Spleen (tissue), 11 donors: ENCODE measurements at regions not wholly inside any gene's neighbourhood (a gene's known extent, or its start where the extent isn't known, plus 50 kb on each side); places are given as distances from the start of the nearest gene placed in this dataset.
A peak's percentile ranks its signal among the peaks of the same experiment; 100 is the strongest.

ENCODE experiments used
- DNase-seq: peaks from one replicate; pipeline ENCODE4 v3.0.0-alpha.2; 2020
- H3K27ac ChIP-seq, 8 donors: fragments of 200-600 bp; sonication (generic) in 7 of 8; 1 replicate in 4 of 8; 2 replicates in 4 of 8; pipeline versions ENCODE4 v1.5.0 to v1.8.0; 2016 to 2021; ENCODE audit warnings: inconsistent platforms in 4 of 8, mild to moderate bottlenecking in 4 of 8, moderate library complexity in 1 of 8
- H3K27me3 ChIP-seq, 7 donors: fragments of 200-600 bp; sonication (generic) in 6 of 7; replicated peaks in 1 of 7; 1 replicate in 4 of 7; 2 replicates in 3 of 7; pipeline versions ENCODE4 v1.5.0 to v1.8.0; 2016 to 2021; ENCODE audit warnings: inconsistent platforms in 3 of 7, mild to moderate bottlenecking in 1 of 7
- H3K36me3 ChIP-seq, 6 donors: fragments of 200-600 bp; sonication (generic) in 5 of 6; 1 replicate in 4 of 6; 2 replicates in 2 of 6; pipeline versions ENCODE4 v1.5.0 to v1.8.0; 2016 to 2021; ENCODE audit warnings: inconsistent platforms in 2 of 6
- H3K4me1 ChIP-seq, 6 donors: fragments of 200-600 bp; sonication (generic) in 5 of 6; 1 replicate in 3 of 6; 2 replicates in 3 of 6; pipeline versions ENCODE4 v1.5.0 to v1.8.0; 2016 to 2021; ENCODE audit warnings: inconsistent platforms in 3 of 6
- H3K4me3 ChIP-seq, 8 donors: fragments of 200-600 bp; sonication (generic) in 7 of 8; 1 replicate in 4 of 8; 2 replicates in 4 of 8; pipeline versions ENCODE4 v1.5.0 to v1.8.0; 2016 to 2021; ENCODE audit warnings: inconsistent platforms in 4 of 8, mild to moderate bottlenecking in 4 of 8, moderate library complexity in 2 of 8
- H3K9me3 ChIP-seq, 8 donors: fragments of 200-600 bp; sonication (generic) in 7 of 8; 1 replicate in 4 of 8; 2 replicates in 4 of 8; pipeline versions ENCODE4 v1.5.0 to v1.8.0; 2016 to 2021; ENCODE audit warnings: inconsistent platforms in 4 of 8
- POLR2A ChIP-seq, 3 donors: fragments of 450-650 bp; IDR thresholded peaks; one replicate each; pipeline ENCODE4 v1.5.1; 2017; ENCODE audit warnings: antibody characterized with exemption in 3 of 3, mild to moderate bottlenecking in 1 of 3
- POLR2AphosphoS5 ChIP-seq, 3 donors: sonication (generic); formaldehyde crosslinking; IDR thresholded peaks; one replicate each; pipeline ENCODE4 v1.5.1; 2017; ENCODE audit warnings: antibody characterized with exemption in 3 of 3
- WGBS, 5 donors: extraction: QIAGEN DNeasy Blood & Tissue Kit in 3 of 5; methylation state at CpG; one replicate each; pipeline versions ENCODE4 v1.1.5 to v1.1.7; 2013 to 2018; 5-methylcytosine and 5-hydroxymethylcytosine counted together
- intact Hi-C: fragments of 100-400 bp; cut with DNase I; formaldehyde crosslinking; loops from one replicate; pipeline ENCODE4 v1.15.0; 2023; ENCODE audit warnings: low total_unique reads
- TF ChIP-seq, protein P1 (sequence below), 11 experiments: fragments of 200-600 bp in 7 of 11; fragments of 450-650 bp in 4 of 11; sonication (generic) in 4 of 11; IDR thresholded peaks in 8 of 11; conservative IDR thresholded peaks in 3 of 11; 1 replicate in 7 of 11; 2 replicates in 4 of 11; pipeline versions ENCODE4 v1.4.0 to v1.8.0; 2016 to 2021; ENCODE audit warnings: antibody characterized with exemption in 11 of 11, inconsistent platforms in 4 of 11, mild to moderate bottlenecking in 1 of 11
- donor health status: healthy with polysubstance abuse.
- donor health status: DM: no; HTN: no; CAD: no; lungs with moderate emphysema.
- donor health status: DM: no; HTN: no; CAD: no.
- donor health status: Bipolar disorder and iron deficiency.
- donor health status: healthy.
- donor health status: DM: no; HTN: no; CAD: no.
- donor health status: DM: yes; HTN: yes; CAD: no.

DNA sequence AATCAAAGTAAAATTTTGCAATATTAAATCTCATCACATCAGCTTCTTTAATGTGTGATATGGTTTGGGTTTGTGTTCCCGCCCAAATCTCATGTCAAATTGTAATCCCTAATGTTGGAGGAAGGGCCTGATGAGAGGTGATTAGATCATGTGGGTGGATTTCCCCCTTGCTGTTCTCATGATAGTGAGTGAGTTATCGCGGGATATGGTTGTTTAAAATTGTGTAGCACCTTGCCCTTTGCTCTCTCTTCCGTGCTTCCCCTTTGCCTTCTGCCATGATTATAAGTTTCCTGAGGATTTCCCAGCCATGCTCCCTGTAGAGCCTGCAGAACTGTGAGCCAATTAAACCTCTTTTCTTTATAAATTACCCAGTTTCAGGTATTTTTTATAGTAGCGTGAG lies 131.9 kb downstream of the ZNF326 start:
- Histone ChIP-seq H3K27me3 (peaks cover 0 to 24% (median 0%) of the 10 kb centered on the region in 7 donors), H3K36me3 (no peaks in the 10 kb centered on the region), H3K9me3 (no peaks in the 10 kb centered on the region), H3K27ac (no peak overlapping the region), H3K4me1 (no peaks in the 10 kb centered on the region), H3K4me3 (no peak overlapping the region)
- intact Hi-C loops = no loop called here
- TF ChIP-seq POLR2A (IDR thresholded peaks at IDR 0.05) (no peak), POLR2AphosphoS5 (IDR thresholded peaks at IDR 0.05) (no peak)
- TF ChIP-seq, protein P1, sequence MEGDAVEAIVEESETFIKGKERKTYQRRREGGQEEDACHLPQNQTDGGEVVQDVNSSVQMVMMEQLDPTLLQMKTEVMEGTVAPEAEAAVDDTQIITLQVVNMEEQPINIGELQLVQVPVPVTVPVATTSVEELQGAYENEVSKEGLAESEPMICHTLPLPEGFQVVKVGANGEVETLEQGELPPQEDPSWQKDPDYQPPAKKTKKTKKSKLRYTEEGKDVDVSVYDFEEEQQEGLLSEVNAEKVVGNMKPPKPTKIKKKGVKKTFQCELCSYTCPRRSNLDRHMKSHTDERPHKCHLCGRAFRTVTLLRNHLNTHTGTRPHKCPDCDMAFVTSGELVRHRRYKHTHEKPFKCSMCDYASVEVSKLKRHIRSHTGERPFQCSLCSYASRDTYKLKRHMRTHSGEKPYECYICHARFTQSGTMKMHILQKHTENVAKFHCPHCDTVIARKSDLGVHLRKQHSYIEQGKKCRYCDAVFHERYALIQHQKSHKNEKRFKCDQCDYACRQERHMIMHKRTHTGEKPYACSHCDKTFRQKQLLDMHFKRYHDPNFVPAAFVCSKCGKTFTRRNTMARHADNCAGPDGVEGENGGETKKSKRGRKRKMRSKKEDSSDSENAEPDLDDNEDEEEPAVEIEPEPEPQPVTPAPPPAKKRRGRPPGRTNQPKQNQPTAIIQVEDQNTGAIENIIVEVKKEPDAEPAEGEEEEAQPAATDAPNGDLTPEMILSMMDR (IDR thresholded peaks at IDR 0.05 in 8 of 11, conservative IDR thresholded peaks at IDR 0.05 in 3 of 11) = no peak
- no peak for DNase-seq
- WGBS, 5 donors = 73 to 85% (median 79%) methylated on average over 5 of the region's 5 CpGs

DNA sequence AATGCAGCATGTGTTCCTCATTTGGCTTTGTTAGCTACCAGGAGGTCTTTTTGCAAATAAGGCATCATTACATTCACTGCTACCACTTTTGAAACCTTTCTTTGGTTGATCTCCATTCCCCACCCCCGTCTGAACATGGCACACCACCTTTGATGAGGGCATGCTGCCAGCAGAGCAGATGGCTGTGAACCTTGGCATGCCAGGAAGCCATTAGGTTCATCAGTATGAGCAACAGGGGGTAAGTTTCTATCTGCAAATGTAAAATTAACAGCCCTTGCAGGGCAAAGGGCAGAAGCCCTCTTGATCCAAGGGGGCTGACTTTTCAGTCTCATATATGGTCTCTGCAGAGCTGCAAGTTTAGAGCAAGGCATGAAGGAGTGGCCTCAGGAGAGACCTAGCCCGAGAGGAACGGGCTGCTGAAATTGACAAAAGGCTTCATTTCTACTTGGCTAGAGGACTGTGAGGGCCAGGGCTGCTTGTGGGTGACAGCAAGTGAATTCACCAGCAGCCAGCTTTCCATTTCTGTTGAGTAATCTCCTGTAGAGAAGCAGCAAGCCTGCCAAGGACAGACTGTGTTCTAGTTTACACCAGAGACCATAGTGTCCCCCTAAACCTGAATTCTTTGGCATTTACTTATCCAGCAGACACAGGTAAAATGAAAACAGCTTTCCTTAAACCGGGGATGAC lies 127.9 kb downstream of the ZNF326 start:
- Histone ChIP-seq H3K4me1 (no peaks in the 10 kb centered on the region), H3K27ac (no peak overlapping the region), H3K4me3 (no peak overlapping the region), H3K9me3 (peaks cover 0 to 9% (median 3%) of the 10 kb centered on the region in 8 donors), H3K36me3 (no peaks in the 10 kb centered on the region), H3K27me3 (peaks cover 0 to 9% (median 0%) of the 10 kb centered on the region in 7 donors)
- DNase-seq = no peak
- TF ChIP-seq POLR2A (IDR thresholded peaks at IDR 0.05) (no peak), POLR2AphosphoS5 (IDR thresholded peaks at IDR 0.05) (no peak)
- TF ChIP-seq, protein P1 (IDR thresholded peaks at IDR 0.05 in 8 of 11, conservative IDR thresholded peaks at IDR 0.05 in 3 of 11) = no peak
- intact Hi-C loops = no loop called here
- WGBS, 5 donors = 53 to 84% (median 66%) methylated on average over 4 of the region's 4 CpGs

DNA sequence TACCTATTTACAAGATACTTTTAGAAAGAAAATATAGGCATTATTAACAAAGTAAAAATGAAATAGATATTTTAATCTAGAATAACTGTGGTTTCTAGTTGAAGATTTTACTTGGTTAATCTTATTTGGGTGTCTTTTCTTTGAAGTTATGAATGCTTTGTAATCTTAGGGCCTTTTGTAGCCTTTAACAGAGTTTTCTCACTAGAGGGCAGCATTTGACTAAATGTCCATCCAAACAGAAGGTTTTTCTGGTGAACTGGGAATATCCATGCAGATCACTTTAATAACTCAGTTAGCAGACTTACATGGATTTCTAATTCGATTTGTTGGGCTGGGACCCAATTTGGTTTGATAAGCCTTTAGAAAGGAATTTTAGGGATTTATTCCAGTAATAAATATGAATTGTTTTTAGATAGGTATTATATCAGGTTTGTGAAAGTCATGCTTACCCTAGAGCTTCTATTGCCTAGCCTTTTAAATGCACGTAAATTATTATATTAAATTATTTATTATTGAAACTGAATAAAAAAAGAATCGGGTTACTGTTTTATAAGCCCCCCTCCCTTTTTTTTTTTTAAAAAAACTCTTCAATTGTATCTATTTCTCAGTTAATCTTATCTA lies 119.7 kb downstream of the ZNF326 start:
- no peaks in the 10 kb centered on the region for H3K36me3 ChIP-seq
- H3K4me3 ChIP-seq = no peak overlapping the region
- 20 to 28% (median 22%) methylated on average over 3 of the region's 3 CpGs for WGBS, 5 donors
- no peaks in the 10 kb centered on the region for H3K4me1 ChIP-seq
- H3K27ac ChIP-seq = no peak overlapping the region
- no peaks in the 10 kb centered on the region for H3K9me3 ChIP-seq
- TF ChIP-seq POLR2A (IDR thresholded peaks at IDR 0.05) (no peak), POLR2AphosphoS5 (IDR thresholded peaks at IDR 0.05) (no peak)
- TF ChIP-seq, protein P1 (IDR thresholded peaks at IDR 0.05 in 8 of 11, conservative IDR thresholded peaks at IDR 0.05 in 3 of 11) = peak in 7 of 11 experiments; percentile 21 to 46 (median 39)
- no peak for DNase-seq
- intact Hi-C loops = no loop called here
- H3K27me3 ChIP-seq = peaks cover 0 to 33% (median 8%) of the 10 kb centered on the region in 7 donors

DNA sequence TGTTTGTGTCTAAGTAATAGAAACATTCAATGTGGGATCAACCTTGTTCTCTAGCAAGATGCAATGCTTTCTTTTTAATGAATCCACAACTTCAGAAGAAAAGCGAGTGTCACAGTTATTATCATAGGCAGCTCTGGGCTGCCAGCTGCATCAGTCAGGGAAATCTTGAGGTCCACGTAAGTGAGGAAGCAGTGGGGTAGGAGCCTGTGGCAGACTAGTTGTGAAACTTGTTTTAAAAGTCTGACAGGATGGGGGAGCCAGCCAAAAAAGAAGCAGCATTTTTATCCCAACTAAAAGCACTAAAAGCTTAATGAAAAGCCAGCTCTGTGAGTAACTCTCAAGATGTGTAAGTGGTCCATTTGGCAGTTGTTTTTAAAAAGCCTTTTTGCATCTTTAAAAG lies 113.1 kb downstream of the ZNF326 start:
- Histone ChIP-seq H3K27ac (no peak overlapping the region), H3K4me1 (no peaks in the 10 kb centered on the region), H3K4me3 (no peak overlapping the region), H3K27me3 (peaks cover 0 to 11% (median 0%) of the 10 kb centered on the region in 7 donors), H3K36me3 (no peaks in the 10 kb centered on the region), H3K9me3 (no peaks in the 10 kb centered on the region)
- TF ChIP-seq, protein P1 (IDR thresholded peaks at IDR 0.05 in 8 of 11, conservative IDR thresholded peaks at IDR 0.05 in 3 of 11) = no peak
- TF ChIP-seq POLR2A (IDR thresholded peaks at IDR 0.05) (no peak), POLR2AphosphoS5 (IDR thresholded peaks at IDR 0.05) (no peak)
- 45 to 55% (median 48%) methylated on average over 2 of the region's 2 CpGs for WGBS, 5 donors
- DNase-seq = no peak
- intact Hi-C loops = no loop called here
